ENCODE measurements at regions not wholly inside any gene's neighbourhood (a gene's known extent, or its start where the extent isn't known, plus 50 kb on each side); places are given as distances from the start of the nearest gene placed in this dataset.

GRCh38 chr7:88462799-88463198 is 156.1 kb upstream of the STEAP4 start:
- TF ChIP-seq CTCF (conservative IDR thresholded peaks at IDR 0.05; ENCODE audit: low read length) (no peak), EZH2phosphoT487 (IDR thresholded peaks at IDR 0.05; ENCODE audit: borderline replicate concordance, low read depth, low read length) (no peak)

Measured in OCI-LY7 (cell line).